Medulla oblongata (tissue), 1 donor: ENCODE measurements at regions not wholly inside any gene's neighbourhood (a gene's known extent, or its start where the extent isn't known, plus 50 kb on each side); places are given as distances from the start of the nearest gene placed in this dataset.
A peak's percentile ranks its signal among the peaks of the same experiment; 100 is the strongest.
"Not testable (repeated sequence)": the region's sequence is repeated elsewhere in the genome, so short reads cannot be mapped to it uniquely, and the experiment has no call there.

Source experiments
- DNase-seq: peaks from one replicate; pipeline ENCODE4 v3.0.0-alpha.2; 2015; ENCODE audit errors: extremely low spot score

- no peak for DNase-seq
Measured at GRCh38 chr10:10680496-10680895, 337.2 kb upstream of the CELF2 start.

- no peak for DNase-seq
Measured at GRCh38 chr10:10684972-10685371, 332.7 kb upstream of the CELF2 start.

GRCh38 chr10:10685566-10685965, 332.1 kb upstream of the CELF2 start:
- DNase-seq: no peak

- DNase-seq: peak; percentile 54
Measured at GRCh38 chr10:10687751-10688150, 329.9 kb upstream of the CELF2 start.

- DNase-seq: peak; percentile 55
Measured at GRCh38 chr10:10699427-10699826, 318.2 kb upstream of the CELF2 start.

- no peak for DNase-seq
Measured at GRCh38 chr10:10701084-10701611, 316.5 kb upstream of the CELF2 start.

GRCh38 chr10:10702211-10702610, 315.5 kb upstream of the CELF2 start:
- DNase-seq: no peak

GRCh38 chr10:10703382-10703781, 314.3 kb upstream of the CELF2 start:
- no peak for DNase-seq

GRCh38 chr10:10712155-10712704, 305.4 kb upstream of the CELF2 start:
- no peak for DNase-seq

- no peak for DNase-seq
Measured at GRCh38 chr10:10714327-10714726, 303.3 kb upstream of the CELF2 start.

- no peak for DNase-seq
Measured at GRCh38 chr10:10716972-10717371, 300.7 kb upstream of the CELF2 start.

GRCh38 chr10:10722422-10722821, 295.2 kb upstream of the CELF2 start:
- DNase-seq: no peak

GRCh38 chr10:10725196-10725595, 292.5 kb upstream of the CELF2 start:
- DNase-seq: no peak

GRCh38 chr10:10726101-10726500, 291.6 kb upstream of the CELF2 start:
- no peak for DNase-seq

- not testable (repeated sequence) for DNase-seq
Measured at GRCh38 chr10:10727411-10727810, 290.3 kb upstream of the CELF2 start.

GRCh38 chr10:10727812-10728211, 289.9 kb upstream of the CELF2 start:
- no peak for DNase-seq

- DNase-seq: no peak
Measured at GRCh38 chr10:10730471-10731043, 287.1 kb upstream of the CELF2 start.

- no peak for DNase-seq
Measured at GRCh38 chr10:10731366-10731765, 286.3 kb upstream of the CELF2 start.

GRCh38 chr10:10734356-10735064, 283.2 kb upstream of the CELF2 start:
- peak; percentile 21 for DNase-seq

GRCh38 chr10:10745291-10745690, 272.4 kb upstream of the CELF2 start:
- no peak for DNase-seq

- DNase-seq: no peak
Measured at GRCh38 chr10:10755490-10755889, 262.2 kb upstream of the CELF2 start.

- DNase-seq: no peak
Measured at GRCh38 chr10:10758306-10758705, 259.4 kb upstream of the CELF2 start.

GRCh38 chr10:10759806-10760205, 257.9 kb upstream of the CELF2 start:
- DNase-seq: not testable (repeated sequence)
